HPDE6-E6E7 (cell line): ENCODE measurements at regions not wholly inside any gene's neighbourhood (a gene's known extent, or its start where the extent isn't known, plus 50 kb on each side); places are given as distances from the start of the nearest gene placed in this dataset.
"Not testable (repeated sequence)": the region's sequence is repeated elsewhere in the genome, so short reads cannot be mapped to it uniquely, and the experiment has no call there.

ENCODE experiments used
- DNase-seq: peaks from one replicate; pipeline ENCODE4 v3.0.0; 2011; ENCODE audit warnings: missing footprints; ENCODE audit errors: extremely low spot score

DNA sequence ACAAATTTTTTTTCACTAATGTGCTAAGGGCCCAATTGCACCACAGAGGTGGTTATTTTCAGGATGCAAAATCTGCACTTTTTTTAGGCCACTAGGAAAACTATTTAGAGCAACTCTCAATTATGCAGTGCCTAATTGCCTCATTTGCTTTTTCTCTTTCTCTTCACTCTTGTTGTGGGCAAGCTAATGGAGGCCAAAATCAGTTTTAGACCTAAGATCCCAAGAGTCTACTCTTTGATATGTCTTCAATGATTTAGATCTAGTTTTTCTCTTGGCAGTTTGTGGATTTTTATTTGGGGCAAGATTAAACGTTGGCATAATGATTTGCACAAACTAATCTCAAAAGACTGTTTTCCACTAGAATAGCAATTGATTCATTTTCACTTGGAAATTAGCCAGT lies 1996.9 kb downstream of the LRRC4C start:
- no peak for DNase-seq

DNA sequence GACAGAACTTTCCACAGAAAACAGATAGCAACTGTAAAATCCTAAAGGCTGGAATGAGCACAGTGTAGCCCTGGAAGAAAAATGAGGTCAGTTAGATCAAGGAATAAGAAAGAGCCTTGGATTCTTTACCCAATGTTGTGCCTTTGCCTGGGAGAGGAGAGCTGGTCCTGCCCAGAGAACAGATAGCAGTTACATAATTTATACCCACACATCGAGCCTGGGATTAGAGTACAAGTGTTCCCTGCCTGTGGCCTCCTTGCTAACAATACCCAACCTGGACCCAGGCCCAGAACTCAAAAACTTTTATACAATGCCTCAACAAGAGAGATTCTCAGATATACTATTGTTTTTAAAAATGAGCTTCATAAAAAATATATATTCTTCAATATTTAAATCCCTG lies 1998.4 kb downstream of the LRRC4C start:
- no peak for DNase-seq

DNA sequence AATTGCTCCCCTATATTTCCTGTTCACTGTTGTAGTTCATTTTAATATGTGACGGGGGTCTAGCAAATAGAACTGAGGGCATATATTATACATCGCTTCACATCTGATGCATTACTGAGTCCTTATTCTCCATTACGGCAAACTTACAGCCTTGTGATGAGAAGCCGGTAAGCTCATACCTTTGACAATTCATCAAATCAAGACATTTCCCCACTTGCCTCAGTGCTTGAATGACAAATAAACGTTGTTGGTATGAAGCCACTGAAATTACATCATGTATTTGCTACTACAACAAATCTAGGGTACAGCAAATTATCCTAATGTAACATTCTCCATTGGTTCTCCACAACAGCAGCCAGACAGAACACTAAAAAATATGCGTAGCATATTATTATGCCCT lies 1999.8 kb downstream of the LRRC4C start:
- no peak for DNase-seq

DNA sequence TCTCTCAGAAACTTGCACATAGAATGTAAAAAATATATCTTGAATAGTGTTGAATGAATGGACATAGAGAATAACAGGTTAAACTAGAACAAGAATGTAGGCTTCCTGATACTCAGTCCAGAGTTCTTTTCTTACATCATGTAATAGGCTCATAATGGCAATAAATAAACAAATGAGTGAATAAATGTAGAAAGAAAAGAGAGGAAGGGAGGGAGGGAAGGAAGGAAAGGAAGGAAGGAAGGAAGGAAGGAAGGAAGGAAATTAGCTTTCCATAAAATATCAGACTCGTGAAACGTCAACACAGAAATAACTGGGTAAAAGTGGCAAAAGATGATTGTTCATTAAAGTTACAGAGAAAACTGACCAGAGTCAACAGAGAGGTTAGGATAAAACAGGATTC lies 2001.0 kb downstream of the LRRC4C start:
- DNase-seq: no peak

DNA sequence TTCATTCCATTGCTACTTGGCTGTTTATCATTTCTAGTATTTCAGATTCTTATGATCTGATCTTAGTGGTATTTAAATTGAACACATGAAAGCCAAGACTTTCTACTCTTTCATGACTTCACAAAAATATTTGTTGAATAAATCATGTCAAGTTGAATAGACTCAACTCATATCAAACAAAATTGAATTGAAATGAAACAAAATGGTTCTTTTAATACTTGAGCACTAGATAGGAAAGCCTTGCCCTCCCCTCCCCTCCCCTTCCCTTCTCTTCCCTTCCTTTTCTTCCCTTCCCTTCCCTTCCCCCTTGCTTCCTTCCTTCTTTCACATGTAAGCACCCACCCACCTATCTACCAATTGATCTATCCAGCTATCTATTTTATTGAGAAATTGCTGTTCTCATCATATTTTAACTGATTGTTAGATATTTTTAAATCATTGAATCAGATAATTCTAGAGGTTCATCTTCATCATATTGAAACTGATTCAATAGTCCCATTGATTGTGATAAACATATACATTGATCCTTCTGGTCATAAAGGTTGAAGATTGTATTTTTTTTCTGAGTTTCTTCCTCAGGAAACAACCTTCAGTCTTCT lies 2015.9 kb downstream of the LRRC4C start:
- no peak for DNase-seq

DNA sequence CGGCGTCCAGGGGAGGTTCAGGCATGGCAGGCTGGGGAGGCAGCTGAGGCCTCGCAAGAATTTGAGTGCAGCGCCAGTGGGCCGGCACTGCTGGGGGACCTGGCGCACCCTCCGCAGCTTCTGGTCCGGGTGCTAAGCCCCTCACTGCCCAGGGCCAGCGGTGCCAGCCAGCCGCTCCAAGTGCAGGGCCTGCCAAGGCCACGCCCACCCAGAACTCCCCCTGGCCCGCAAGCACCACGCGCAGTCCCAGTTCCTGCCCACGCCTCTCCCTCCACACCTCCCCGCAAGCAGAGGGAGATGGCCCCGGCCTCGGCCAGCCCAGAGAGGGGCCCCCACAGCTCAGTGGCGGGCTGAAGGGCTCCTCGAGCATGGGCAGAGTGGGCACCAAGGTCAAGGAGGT lies 2017.3 kb downstream of the LRRC4C start:
- DNase-seq: no peak

DNA sequence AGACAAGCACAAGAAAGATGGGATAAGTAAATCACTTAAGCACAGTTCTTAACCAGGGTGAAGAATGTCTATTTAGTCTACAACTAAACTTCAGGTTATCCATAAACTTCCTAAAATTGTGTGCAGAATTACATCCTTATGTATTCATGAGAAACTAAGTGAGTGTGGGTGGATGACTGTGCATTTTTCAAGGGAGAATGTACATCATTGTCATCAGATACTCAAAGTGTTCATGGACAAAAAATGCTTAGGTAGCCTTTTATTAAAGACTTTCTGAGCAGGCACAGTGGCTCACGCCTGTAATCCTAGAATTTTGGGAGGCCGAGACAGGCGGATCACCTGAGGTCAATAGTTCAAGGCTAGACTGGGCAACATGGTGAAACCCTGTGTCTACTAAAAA lies 2023.8 kb downstream of the LRRC4C start:
- DNase-seq: no peak

DNA sequence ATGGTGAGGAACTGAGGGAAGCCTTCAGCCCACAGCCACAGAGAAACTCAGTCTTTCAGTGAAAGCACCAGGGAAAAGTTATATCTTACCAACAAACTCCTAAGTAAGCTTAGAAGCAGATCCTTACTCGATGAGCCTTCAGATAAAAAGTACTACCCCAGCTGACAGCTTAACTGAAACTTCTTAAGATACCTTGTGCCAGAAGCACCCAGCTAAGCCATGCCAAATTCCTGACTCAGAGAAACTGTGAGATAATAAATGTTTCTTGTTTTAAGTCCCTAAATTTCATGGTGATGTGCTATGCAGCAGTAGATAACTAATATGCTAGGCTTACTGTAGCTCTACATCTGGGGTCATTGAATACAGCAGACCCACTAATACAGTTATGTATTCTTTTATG lies 2025.0 kb downstream of the LRRC4C start:
- DNase-seq: no peak

DNA sequence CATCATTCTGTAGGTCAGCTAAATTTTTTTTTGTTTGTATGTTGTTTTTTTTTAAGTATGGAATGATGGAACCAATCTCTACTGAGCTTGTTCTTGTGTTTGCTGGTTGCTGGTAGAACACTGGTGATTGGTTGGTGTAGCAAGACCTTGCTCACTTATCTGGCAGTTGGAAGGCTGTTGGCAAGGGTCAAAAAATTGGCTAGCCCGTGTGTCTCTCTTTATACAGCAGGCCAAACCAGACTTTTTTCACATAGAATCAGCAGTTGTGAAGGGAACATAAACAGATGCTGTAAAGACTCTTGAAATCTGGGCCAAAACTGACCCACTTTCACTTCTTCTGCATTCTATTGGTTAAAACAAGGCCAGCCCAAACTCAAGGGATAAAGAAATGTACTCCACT lies 2026.5 kb downstream of the LRRC4C start:
- no peak for DNase-seq

DNA sequence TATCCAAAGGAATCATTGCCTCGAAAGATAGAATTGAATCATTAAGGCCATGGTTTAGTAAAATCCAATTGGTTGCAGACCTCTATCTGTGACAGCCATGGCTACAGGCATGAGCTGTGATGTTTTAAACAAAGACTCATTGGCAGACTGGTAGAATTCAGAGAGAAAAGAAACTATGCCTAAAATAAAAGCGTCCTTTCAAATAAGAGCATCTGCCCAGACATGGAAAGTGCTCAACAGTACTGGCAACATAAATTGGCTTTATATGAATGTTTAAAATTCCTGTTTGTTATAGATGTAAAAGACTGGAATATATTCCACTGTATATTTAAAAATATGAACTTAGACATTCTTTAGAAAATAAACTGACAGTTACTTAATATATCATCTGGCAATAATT lies 2034.2 kb downstream of the LRRC4C start:
- DNase-seq: no peak

DNA sequence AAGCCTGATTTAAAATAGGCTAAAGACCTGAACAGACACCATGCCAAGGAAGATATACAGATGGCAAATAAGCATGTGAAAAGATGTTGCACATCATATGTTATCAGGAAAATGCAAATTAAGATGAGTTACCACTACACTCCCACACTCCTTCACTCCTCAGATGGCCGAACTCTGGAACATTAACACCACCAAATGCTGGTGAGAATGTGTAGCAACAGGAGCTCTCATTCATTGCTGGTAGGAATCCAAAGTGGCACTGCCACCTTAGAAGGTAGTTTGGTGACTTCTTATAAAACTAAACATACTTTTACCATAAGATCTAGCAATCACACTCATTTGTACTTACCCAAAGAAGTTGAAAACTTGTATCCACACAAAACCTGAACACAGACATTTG lies 2047.3 kb downstream of the LRRC4C start:
- DNase-seq: no peak

DNA sequence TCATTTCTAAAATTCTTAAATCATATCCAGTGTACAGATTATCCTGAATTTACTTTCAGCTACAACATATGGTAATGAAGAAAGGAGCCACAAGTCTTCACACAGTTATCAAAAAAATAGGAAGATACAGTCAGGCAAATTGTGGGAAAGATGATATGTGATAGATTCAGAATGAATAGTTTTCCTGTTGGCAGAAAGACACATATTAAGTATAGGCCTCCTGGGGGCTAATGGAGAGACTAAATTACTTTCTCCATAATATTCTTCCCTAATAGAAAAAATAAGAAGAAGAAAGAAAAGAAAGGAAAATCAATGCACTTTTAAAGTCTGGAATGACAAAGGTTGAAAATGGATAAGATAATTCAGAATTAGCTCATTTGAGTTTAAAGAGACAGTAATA lies 2073.5 kb downstream of the LRRC4C start:
- no peak for DNase-seq

DNA sequence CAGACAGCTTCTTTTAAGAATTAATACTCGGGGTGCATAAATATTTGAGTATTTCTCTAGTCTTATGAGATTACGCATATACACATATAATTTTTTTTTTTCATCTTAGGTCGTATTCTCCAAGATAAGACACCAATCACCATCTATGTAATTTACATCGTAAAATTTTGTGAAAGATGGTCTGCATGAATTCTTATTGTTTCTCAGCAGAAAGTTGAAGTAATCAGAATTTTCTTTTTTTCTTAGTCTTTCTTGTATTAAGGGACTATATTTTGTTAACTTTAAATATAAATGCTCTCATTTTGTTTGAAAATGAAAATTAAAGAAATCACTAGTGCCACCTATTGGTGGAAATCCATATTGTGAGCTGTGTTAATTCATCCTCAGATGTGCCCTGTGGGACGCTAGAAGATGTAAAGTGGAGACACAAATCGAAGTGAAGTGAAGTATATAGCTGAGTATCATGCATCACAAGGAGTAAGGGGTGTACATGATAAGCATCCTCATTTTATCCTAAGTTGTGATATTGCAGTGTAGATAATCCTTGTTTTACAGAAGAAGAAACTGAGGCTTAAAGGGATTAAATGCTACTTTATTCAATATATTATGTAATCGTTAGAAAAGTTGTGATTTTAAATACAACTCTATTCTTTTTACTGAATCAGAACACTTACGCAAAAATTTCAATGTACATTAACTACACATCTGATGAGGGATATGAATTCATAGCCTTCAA lies 2084.3 kb downstream of the LRRC4C start:
- no peak for DNase-seq

DNA sequence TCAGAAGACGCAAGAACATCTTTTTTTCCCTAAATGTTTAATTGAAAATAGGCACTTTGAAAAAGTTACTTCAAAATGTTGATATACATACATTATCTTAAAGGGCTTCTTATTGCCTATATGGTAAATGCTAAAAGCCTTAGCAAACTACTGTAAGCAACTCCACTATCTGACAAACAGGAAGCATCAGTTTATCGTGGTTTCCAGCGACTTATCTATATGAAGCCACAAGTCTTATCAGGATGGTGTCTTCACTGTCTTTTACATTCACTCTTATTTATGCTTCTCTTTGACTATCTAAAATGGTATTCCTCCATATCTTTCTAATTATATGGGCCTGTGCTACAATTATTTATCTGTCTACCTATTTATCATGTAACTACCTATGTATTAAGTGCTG lies 2091.9 kb downstream of the LRRC4C start:
- no peak for DNase-seq

DNA sequence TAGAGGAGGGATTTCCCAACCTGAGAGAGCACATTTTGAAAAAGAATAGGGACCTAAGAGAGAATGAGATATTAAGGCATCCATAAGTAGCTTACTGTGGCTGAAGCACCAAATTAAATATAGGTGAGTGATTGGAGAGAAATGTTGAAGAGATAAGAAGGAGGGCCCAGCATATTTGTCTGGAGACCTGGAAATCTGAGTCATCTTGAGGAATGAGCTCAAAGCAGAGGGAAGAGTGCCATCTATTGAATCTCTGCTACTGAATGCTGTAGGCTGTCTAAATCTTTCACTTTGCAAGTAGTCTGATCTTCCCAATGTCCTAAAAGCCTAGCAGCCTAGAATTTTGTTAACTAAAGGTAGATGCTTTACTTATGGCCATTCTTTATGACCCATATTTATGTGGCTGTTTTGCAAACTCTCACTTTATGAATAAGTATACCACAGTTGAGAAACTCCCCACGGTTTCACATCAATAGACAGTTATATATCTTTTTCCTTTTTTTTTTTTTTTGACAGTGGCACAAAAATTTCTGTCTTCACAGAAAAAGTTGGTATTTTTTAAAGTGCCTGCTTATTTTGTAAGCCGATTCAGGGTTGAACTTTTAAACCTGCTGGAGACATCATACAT lies 2093.5 kb downstream of the LRRC4C start:
- peak; percentile 28 for DNase-seq

DNA sequence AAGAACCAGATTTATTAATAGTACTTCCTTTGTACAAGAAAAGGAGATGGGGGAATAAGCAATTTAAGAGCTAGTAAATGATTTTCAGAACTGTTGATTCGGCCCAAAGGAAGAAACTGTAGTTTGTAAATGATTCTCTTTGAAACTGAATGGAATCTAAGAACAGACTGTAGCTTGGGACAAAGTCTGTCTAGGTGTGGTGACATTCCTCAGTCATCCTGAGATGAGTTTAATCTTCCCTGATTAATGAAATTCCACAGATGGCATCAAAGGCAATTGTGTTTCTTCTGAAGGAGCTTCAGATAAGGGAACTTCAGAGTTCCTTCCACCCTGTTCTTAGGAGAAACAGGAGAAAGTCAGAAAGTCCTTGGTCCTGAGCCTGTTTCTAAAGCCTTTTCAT lies 2095.9 kb downstream of the LRRC4C start:
- DNase-seq: no peak

DNA sequence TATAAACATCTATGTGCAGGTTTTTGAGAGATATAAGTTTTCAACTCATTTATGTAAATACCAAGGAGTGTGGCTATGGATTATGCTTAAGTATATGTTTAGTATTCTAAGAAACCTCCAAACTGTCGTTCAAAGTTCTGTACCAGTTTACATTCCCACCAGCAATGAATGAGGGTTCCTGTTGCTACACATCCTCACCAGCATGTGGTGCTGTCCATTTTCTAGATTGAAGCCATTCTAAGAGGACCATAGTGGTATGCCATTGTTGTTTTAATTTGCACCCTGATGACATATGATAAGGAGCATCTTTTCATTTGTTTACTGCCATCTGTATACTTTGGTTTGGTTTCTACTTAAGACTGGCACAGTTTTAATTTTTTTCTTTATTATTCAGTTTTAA lies 2097.9 kb downstream of the LRRC4C start:
- DNase-seq: no peak

DNA sequence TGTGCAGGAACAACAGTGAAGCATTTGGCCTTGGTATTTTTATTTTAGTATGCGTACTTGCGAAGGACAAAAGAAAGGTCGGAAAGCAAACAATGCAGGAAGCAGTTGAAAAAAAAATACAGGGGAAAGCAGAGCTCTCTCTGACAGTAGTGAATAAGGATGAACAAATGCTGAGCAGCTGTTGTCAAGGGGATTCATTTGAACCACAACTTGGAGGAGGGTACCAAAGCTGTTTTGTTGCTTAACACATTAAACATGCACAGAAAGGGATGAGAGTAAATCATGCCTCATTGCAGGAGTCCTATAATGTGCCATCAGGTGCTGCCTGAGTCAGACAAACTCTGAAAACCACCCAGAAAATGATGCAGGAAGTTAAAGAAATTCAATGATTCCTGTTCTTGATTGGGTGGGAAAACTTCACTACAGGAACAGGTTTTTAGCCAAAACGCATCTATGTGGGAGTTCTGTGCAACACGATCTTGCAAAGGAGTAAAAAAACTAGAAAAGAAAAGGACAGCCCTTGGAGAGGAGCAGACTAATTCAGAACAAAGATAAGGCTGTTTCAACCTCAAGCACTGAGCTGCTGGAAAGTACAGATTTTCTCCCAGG lies 2113.5 kb downstream of the LRRC4C start:
- no peak for DNase-seq

DNA sequence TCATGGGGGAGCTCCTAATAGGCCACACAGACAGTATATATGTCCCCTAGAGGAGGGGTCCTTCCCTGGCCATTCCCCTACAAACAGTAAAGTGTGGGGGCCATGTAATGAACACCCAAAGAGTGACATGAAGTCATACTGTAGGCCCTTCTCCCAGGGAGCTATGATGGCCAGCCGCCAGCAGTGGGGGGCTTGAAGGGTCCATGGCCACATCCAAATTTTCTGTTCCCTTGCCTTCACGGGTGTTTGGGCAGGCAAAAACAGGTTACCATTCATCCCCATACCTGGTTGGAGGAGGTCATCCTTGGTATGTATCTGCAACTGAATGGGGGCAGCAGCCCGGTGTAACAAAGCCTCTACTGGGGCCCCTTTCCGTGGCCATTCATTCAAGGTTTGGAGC lies 2118.0 kb downstream of the LRRC4C start:
- no peak for DNase-seq

DNA sequence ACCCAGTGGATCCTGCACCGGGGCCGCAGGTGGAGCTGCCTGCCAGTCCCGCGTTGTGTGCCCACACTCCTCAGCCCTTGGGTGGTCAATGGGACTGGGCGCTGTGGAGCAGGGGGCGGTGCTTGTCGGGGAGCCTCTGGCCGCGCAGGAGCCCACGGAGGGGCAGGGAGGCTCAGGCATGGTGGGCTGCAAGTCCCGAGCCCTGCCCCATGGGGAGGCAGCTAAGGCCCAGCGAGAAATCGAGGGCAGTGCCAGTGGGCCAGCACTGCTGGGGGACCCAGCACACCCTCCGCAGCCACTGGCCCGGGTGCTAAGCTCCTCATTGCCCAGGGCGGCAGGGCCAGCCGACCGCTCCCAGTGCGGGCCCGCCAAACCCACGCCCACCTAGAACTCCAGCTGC lies 2126.4 kb downstream of the LRRC4C start:
- not testable (repeated sequence) for DNase-seq

DNA sequence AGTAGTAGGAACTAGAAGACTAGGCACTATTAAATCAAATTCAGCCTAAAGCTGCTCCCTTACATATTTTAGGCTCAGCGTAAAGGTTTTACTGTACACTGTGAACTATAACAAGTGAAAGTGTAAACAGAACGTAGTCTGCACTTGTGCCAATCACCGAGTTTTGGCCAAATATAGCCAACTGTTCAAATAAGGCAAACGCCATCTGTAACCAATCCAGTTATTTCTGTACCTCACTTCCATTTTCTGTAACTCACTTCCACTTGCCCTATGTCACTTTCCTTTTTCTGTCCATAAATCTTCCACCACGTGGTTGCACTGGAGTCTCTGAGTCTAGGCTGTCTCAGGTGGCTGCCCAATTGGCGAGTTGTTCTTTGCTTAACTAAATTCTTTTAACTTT lies 2132.2 kb downstream of the LRRC4C start:
- no peak for DNase-seq

DNA sequence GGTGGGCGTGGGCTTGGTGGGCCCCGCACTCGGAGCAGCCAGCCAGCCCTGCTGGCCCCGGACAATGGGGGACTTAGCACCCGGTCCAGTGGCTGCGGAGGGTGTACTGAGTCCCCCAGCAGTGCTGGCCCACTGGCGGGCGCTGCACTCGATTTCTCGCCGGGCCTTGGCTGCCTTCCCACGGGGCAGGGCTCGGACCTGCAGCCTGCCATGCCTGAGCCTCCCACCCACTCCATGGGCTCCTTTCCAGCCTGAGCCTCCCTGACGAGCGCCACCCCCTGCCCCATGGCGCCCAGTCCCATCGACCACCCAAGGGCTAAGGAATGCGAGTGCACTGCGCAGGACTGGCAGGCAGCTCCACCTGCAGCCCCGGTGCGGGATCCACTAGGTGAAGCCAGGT lies 2147.6 kb downstream of the LRRC4C start:
- DNase-seq: not testable (repeated sequence)

DNA sequence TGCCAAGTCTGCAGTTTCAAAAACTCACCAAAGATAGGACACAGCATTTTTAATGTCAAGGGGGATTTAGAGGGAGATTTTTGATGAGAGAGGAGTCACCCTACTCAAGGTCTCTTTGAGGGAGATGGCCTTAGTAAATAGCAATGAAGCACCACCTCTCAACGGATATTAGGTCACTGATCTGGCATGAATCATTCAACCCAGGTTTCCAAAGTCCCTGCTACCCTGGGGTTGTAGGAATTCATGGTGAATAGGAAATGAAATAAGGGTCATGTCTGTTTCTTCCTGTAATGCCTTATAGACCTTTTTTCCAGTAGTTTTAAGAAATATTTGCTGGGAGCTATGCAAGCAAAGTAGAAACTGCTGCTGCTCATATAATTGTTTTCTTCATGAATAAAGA lies 2154.9 kb downstream of the LRRC4C start:
- DNase-seq: no peak
